SK-N-SH (cell line): ENCODE measurements at regions not wholly inside any gene's neighbourhood (a gene's known extent, or its start where the extent isn't known, plus 50 kb on each side); places are given as distances from the start of the nearest gene placed in this dataset.

Source experiments
- CTCF ChIA-PET: fragments of 300-600, 350-600 bp; formaldehyde crosslinking; extraction: SDS; loops from one replicate; lab custom pipeline; 2021; lab: Yijun Ruan, JAX
- POLR2A ChIA-PET: fragments of 350-600 bp; sonication (Branson Sonifier 250); formaldehyde crosslinking; extraction: SDS; loops from one replicate; lab custom pipeline; 2020; ENCODE audit warnings: antibody characterized with exemption, inconsistent platforms; lab: Yijun Ruan, JAX
- DNase-seq: peaks from one replicate; pipeline ENCODE4 v3.0.0; 2012
- H2AFZ ChIP-seq: fragments of 200-600 bp; sonication (generic); 2 replicates; pipeline ENCODE4 v1.8.1; 2016; ENCODE audit warnings: antibody characterized with exemption, mild to moderate bottlenecking, low read depth
- H3F3A ChIP-seq: fragments of 200-600 bp; sonication (generic); replicated peaks from 2 replicates; pipeline ENCODE3; 2016; ENCODE audit warnings: antibody characterized with exemption, mild to moderate bottlenecking; ENCODE audit not compliant: insufficient read depth
- H3K27ac ChIP-seq, 2 experiments: fragments of 200-500 bp in 1 of 2; fragments of 200-600 bp in 1 of 2; sonication (Bioruptor generic) in 1 of 2; sonication (generic), shearing (Covaris generic) in 1 of 2; 2 replicates each; pipeline versions ENCODE4 v1.5.1 to v1.6.1; 2014 to 2016; ENCODE audit warnings: low read depth in 2 of 2, inconsistent platforms in 1 of 2, low read length in 1 of 2, mild to moderate bottlenecking in 1 of 2, mixed read lengths in 1 of 2
- H3K27me3 ChIP-seq: fragments of 200-600 bp; sonication (generic), shearing (Covaris generic); 2 replicates; pipeline ENCODE4 v1.6.1; 2016; ENCODE audit warnings: mixed run types; ENCODE audit not compliant: insufficient read depth
- H3K36me3 ChIP-seq, 2 experiments: fragments of 200-500 bp in 1 of 2; fragments of 200-600 bp in 1 of 2; sonication (Bioruptor generic) in 1 of 2; sonication (generic) in 1 of 2; replicated peaks in 1 of 2; 2 replicates each; pipeline versions ENCODE3 to v1.5.1; 2014 to 2016; ENCODE audit warnings: low read length in 1 of 2, mild to moderate bottlenecking in 1 of 2; ENCODE audit not compliant: insufficient read depth in 2 of 2, control insufficient read depth in 1 of 2
- H3K4me1 ChIP-seq, 2 experiments: fragments of 200-500 bp in 1 of 2; fragments of 200-600 bp in 1 of 2; sonication (Bioruptor generic) in 1 of 2; sonication (generic), shearing (Covaris generic) in 1 of 2; 2 replicates each; pipeline versions ENCODE4 v1.5.1 to v1.6.1; 2014 to 2016; ENCODE audit warnings: low read depth in 1 of 2, low read length in 1 of 2, mixed run types in 1 of 2; ENCODE audit not compliant: insufficient read depth in 2 of 2, control insufficient read depth in 1 of 2
- H3K4me2 ChIP-seq: fragments of 200-600 bp; sonication (generic), shearing (Covaris generic); 2 replicates; pipeline ENCODE4 v1.6.1; 2017; ENCODE audit warnings: mixed run types
- H3K4me3 ChIP-seq, 2 experiments: fragments of 200-500 bp in 1 of 2; fragments of 200-600 bp in 1 of 2; sonication (Bioruptor generic) in 1 of 2; sonication (generic), shearing (Covaris generic) in 1 of 2; 2 replicates each; pipeline versions ENCODE4 v1.5.1 to v1.8.1; 2014 to 2016; ENCODE audit warnings: low read depth in 2 of 2, inconsistent platforms in 1 of 2, low read length in 1 of 2, mild to moderate bottlenecking in 1 of 2, mixed read lengths in 1 of 2, moderate library complexity in 1 of 2
- H3K79me2 ChIP-seq: fragments of 200-600 bp; sonication (generic); 2 replicates; pipeline ENCODE4 v1.8.1; 2017; ENCODE audit warnings: mild to moderate bottlenecking; ENCODE audit not compliant: insufficient read depth
- H3K9ac ChIP-seq: fragments of 200-600 bp; sonication (generic); 2 replicates; pipeline ENCODE4 v1.6.1; 2017; ENCODE audit warnings: mixed run types
- H3K9me2 ChIP-seq: fragments of 200-600 bp; sonication (generic); 2 replicates; pipeline ENCODE4 v1.6.1; 2017; ENCODE audit warnings: mixed run types
- H3K9me3 ChIP-seq: fragments of 200-600 bp; sonication (generic); 2 replicates; pipeline ENCODE4 v1.6.1; 2017; ENCODE audit warnings: mixed run types, mild to moderate bottlenecking, moderate library complexity
- H4K20me1 ChIP-seq: fragments of 200-600 bp; sonication (generic); 2 replicates; pipeline ENCODE4 v1.6.1; 2017; ENCODE audit warnings: mild to moderate bottlenecking, mixed run types; ENCODE audit not compliant: insufficient read depth
- CHD2 ChIP-seq: fragments of 150-350 bp; IDR thresholded peaks from 2 replicates; pipeline ENCODE4 v1.6.1; 2018; ENCODE audit warnings: low read length; ENCODE audit not compliant: partially characterized antibody
- ELF1 ChIP-seq: IDR thresholded peaks from 2 replicates; pipeline ENCODE4 v1.4.0; 2012
- EZH2phosphoT487 ChIP-seq: fragments of 200-600 bp; sonication (generic); IDR thresholded peaks from 2 replicates; pipeline ENCODE4 v1.6.1; 2017; ENCODE audit warnings: low read depth, mixed run types, mild to moderate bottlenecking, antibody characterized with exemption, moderate library complexity, borderline replicate concordance
- FOXM1 ChIP-seq: IDR thresholded peaks from 2 replicates; pipeline ENCODE4 v1.4.0; 2012; ENCODE audit warnings: low read depth, mild to moderate bottlenecking
- GATA2 ChIP-seq: sonication (generic); formaldehyde crosslinking; IDR thresholded peaks from 2 replicates; pipeline ENCODE4 v1.5.0; 2020; ENCODE audit warnings: mild to moderate bottlenecking, missing genetic modification reagents
- JUND ChIP-seq: IDR thresholded peaks from 2 replicates; pipeline ENCODE4 v1.4.0; 2012
- MEF2A ChIP-seq: IDR thresholded peaks from 2 replicates; pipeline ENCODE4 v1.4.0; 2012; ENCODE audit warnings: low read depth, borderline replicate concordance
- NFIC ChIP-seq: IDR thresholded peaks from 2 replicates; pipeline ENCODE4 v1.4.0; 2012; ENCODE audit warnings: borderline replicate concordance
- POLR2AphosphoS5 ChIP-seq: IDR thresholded peaks from 2 replicates; pipeline ENCODE4 v1.6.1; 2012; ENCODE audit warnings: low read depth, low read length
- RAD21 ChIP-seq: IDR thresholded peaks from 2 replicates; pipeline ENCODE4 v1.6.1; 2012; ENCODE audit warnings: mild to moderate bottlenecking, low read length
- RFX5 ChIP-seq: IDR thresholded peaks from 2 replicates; pipeline ENCODE4 v1.6.1; 2012; ENCODE audit warnings: mild to moderate bottlenecking, improper control_type of control experiment, low read length
- SIN3A ChIP-seq: IDR thresholded peaks from 2 replicates; pipeline ENCODE4 v1.6.1; 2012; ENCODE audit warnings: low read depth, mild to moderate bottlenecking, low read length, moderate library complexity, borderline replicate concordance
- SMC3 ChIP-seq: IDR thresholded peaks from 2 replicates; pipeline ENCODE4 v1.6.1; 2012; ENCODE audit warnings: low read depth, low read length, improper control_type of control experiment
- WGBS: methylation state at CpG from one replicate; pipeline ENCODE4 v1.1.6; 2017; ENCODE audit warnings: low lambda C conversion rate; 5-methylcytosine and 5-hydroxymethylcytosine counted together
- TF ChIP-seq, protein P1 (sequence below): IDR thresholded peaks from 2 replicates; pipeline ENCODE4 v1.4.0; 2012; ENCODE audit warnings: low read depth, borderline replicate concordance
- TF ChIP-seq, protein P2 (sequence below): IDR thresholded peaks from 2 replicates; pipeline ENCODE4 v1.6.1; 2012; ENCODE audit warnings: mild to moderate bottlenecking, low read depth, low read length, moderate library complexity
- TF ChIP-seq, protein P3 (sequence below): IDR thresholded peaks from 2 replicates; pipeline ENCODE4; 2012
- TF ChIP-seq, protein P4 (sequence below): fragments of 150-350 bp; IDR thresholded peaks from 2 replicates; pipeline ENCODE4 v1.6.1; 2017; ENCODE audit warnings: antibody characterized with exemption, low read length, low read depth, borderline replicate concordance

DNA sequence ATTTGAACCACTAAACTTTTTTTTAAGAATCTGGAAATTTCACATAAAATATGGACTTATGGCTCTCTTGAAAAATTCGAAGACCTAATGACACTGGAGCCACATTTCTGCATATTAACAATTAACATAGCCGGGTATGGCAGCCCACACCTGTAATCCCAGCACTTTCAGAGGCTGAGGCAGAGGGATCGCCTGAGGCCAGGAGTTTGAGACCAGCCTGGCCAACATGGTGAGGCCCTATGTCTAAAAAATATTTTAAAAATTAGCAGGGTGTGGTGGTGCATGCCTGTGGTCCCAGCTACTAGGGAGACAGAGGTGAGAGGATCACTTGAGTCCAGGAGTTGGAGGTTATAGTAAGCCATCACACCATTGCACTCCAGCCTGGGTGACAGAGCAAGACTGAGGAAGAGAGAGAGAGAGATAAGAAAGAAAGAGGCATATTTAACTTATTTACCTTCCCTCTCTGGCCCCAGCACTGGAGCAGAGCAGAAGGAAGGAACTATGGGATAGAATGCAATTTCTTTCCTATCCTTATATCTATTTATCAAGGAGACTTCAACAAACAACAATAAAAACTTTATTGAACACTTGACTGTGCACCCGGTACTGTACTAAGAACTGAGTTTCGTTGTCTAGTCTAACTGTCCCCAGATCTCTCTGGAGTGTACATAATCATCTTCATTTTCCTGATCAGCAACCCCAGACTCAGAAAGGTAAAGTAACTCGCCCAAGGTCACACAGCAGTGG, 63.6 kb upstream of the EYA2 start:
- no peak overlapping the region for H3K4me2 ChIP-seq
- no peak overlapping the region for H3K9ac ChIP-seq
- no peak overlapping the region for H3K4me3 ChIP-seq
- 43% methylated on average over 6 of the region's 6 CpGs for WGBS
- no peaks in the 10 kb centered on the region for H4K20me1 ChIP-seq
- no peaks in the 10 kb centered on the region for H3K27me3 ChIP-seq
- no peak overlapping the region for H3K27ac ChIP-seq
- no peak overlapping the region for H2AFZ ChIP-seq
- no peaks in the 10 kb centered on the region for H3K9me2 ChIP-seq
- ChIA-PET CTCF (no interaction called here), POLR2A (no interaction called here)
- H3K9me3 ChIP-seq: no peaks in the 10 kb centered on the region
- H3K36me3 ChIP-seq: no peaks in the 10 kb centered on the region
- H3K79me2 ChIP-seq: no peaks in the 10 kb centered on the region
- peaks cover 0 to 6% of the 10 kb centered on the region in 2 experiments; a peak in 1 of 4 replicates for H3K4me1 ChIP-seq
- no peak for DNase-seq
- H3F3A ChIP-seq: peaks cover 6% of the 10 kb centered on the region
- TF ChIP-seq, protein P1, sequence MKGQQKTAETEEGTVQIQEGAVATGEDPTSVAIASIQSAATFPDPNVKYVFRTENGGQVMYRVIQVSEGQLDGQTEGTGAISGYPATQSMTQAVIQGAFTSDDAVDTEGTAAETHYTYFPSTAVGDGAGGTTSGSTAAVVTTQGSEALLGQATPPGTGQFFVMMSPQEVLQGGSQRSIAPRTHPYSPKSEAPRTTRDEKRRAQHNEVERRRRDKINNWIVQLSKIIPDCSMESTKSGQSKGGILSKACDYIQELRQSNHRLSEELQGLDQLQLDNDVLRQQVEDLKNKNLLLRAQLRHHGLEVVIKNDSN: no peak
- TF ChIP-seq EZH2phosphoT487 (no peak), ELF1 (no peak), FOXM1 (no peak), POLR2AphosphoS5 (no peak), NFIC (no peak), RAD21 (no peak), CHD2 (no peak), MEF2A (no peak), JUND (no peak), SMC3 (no peak), GATA2 (CRISPR knock-in tag) (no peak), RFX5 (no peak), SIN3A (no peak)
- TF ChIP-seq, protein P2, sequence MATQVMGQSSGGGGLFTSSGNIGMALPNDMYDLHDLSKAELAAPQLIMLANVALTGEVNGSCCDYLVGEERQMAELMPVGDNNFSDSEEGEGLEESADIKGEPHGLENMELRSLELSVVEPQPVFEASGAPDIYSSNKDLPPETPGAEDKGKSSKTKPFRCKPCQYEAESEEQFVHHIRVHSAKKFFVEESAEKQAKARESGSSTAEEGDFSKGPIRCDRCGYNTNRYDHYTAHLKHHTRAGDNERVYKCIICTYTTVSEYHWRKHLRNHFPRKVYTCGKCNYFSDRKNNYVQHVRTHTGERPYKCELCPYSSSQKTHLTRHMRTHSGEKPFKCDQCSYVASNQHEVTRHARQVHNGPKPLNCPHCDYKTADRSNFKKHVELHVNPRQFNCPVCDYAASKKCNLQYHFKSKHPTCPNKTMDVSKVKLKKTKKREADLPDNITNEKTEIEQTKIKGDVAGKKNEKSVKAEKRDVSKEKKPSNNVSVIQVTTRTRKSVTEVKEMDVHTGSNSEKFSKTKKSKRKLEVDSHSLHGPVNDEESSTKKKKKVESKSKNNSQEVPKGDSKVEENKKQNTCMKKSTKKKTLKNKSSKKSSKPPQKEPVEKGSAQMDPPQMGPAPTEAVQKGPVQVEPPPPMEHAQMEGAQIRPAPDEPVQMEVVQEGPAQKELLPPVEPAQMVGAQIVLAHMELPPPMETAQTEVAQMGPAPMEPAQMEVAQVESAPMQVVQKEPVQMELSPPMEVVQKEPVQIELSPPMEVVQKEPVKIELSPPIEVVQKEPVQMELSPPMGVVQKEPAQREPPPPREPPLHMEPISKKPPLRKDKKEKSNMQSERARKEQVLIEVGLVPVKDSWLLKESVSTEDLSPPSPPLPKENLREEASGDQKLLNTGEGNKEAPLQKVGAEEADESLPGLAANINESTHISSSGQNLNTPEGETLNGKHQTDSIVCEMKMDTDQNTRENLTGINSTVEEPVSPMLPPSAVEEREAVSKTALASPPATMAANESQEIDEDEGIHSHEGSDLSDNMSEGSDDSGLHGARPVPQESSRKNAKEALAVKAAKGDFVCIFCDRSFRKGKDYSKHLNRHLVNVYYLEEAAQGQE: no peak
- TF ChIP-seq, protein P3, sequence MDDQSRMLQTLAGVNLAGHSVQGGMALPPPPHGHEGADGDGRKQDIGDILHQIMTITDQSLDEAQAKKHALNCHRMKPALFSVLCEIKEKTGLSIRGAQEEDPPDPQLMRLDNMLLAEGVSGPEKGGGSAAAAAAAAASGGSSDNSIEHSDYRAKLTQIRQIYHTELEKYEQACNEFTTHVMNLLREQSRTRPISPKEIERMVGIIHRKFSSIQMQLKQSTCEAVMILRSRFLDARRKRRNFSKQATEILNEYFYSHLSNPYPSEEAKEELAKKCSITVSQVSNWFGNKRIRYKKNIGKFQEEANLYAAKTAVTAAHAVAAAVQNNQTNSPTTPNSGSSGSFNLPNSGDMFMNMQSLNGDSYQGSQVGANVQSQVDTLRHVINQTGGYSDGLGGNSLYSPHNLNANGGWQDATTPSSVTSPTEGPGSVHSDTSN: no peak
- TF ChIP-seq, protein P4, sequence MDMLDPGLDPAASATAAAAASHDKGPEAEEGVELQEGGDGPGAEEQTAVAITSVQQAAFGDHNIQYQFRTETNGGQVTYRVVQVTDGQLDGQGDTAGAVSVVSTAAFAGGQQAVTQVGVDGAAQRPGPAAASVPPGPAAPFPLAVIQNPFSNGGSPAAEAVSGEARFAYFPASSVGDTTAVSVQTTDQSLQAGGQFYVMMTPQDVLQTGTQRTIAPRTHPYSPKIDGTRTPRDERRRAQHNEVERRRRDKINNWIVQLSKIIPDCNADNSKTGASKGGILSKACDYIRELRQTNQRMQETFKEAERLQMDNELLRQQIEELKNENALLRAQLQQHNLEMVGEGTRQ: no peak
